H9 (cell line): ENCODE measurements at regions not wholly inside any gene's neighbourhood (a gene's known extent, or its start where the extent isn't known, plus 50 kb on each side); places are given as distances from the start of the nearest gene placed in this dataset.

Source experiments
- DNase-seq: peaks from one replicate; pipeline ENCODE4 v3.0.0-alpha.2; 2017
- H2AFZ ChIP-seq: one replicate; pipeline ENCODE4 v1.6.1; 2013; ENCODE audit warnings: mild to moderate bottlenecking, low read length, control low read depth, moderate library complexity
- H2AK5ac ChIP-seq: 2 replicates; pipeline ENCODE4 v1.6.1; 2013; ENCODE audit warnings: low read length, control low read depth, mixed read lengths; ENCODE audit not compliant: insufficient read length
- H2BK120ac ChIP-seq: one replicate; pipeline ENCODE4 v1.6.1; 2013; ENCODE audit warnings: low read depth, mild to moderate bottlenecking, low read length, control low read depth, inconsistent platforms; ENCODE audit not compliant: poor library complexity, severe bottlenecking
- H2BK12ac ChIP-seq: 2 replicates; pipeline ENCODE4 v1.6.1; 2013; ENCODE audit warnings: low read length, control low read depth, mixed read lengths, low read depth; ENCODE audit not compliant: insufficient read length
- H2BK15ac ChIP-seq: 2 replicates; pipeline ENCODE4 v1.6.1; 2013; ENCODE audit warnings: low read depth, low read length, control low read depth
- H2BK20ac ChIP-seq: one replicate; pipeline ENCODE4 v1.6.1; 2013; ENCODE audit warnings: low read depth, mild to moderate bottlenecking, low read length, control low read depth, inconsistent platforms; ENCODE audit not compliant: poor library complexity, severe bottlenecking
- H2BK5ac ChIP-seq: 2 replicates; pipeline ENCODE4 v1.6.1; 2013; ENCODE audit warnings: low read length, control low read depth, mixed read lengths; ENCODE audit not compliant: insufficient read length
- H3K14ac ChIP-seq: 2 replicates; pipeline ENCODE4 v1.6.1; 2013; ENCODE audit warnings: low read length, control low read depth; ENCODE audit not compliant: insufficient read depth
- H3K18ac ChIP-seq: 2 replicates; pipeline ENCODE4 v1.6.1; 2013; ENCODE audit warnings: low read depth, mild to moderate bottlenecking, mixed read lengths, low read length, control low read depth; ENCODE audit not compliant: insufficient read length
- H3K23ac ChIP-seq: 2 replicates; pipeline ENCODE4 v1.6.1; 2013; ENCODE audit warnings: low read length, control low read depth, mixed read lengths, low read depth; ENCODE audit not compliant: insufficient read length
- H3K23me2 ChIP-seq: 2 replicates; pipeline ENCODE4 v1.6.1; 2013; ENCODE audit warnings: low read depth, mild to moderate bottlenecking, mixed read lengths, low read length, control low read depth; ENCODE audit not compliant: insufficient read length, poor library complexity, severe bottlenecking
- H3K27ac ChIP-seq: 2 replicates; pipeline ENCODE4 v1.5.1; 2013; ENCODE audit warnings: low read length, control low read depth, mixed read lengths, low read depth; ENCODE audit not compliant: insufficient read length
- H3K27me3 ChIP-seq: 2 replicates; pipeline ENCODE4 v1.6.1; 2013; ENCODE audit warnings: low read length, control low read depth, inconsistent platforms; ENCODE audit not compliant: insufficient read depth
- H3K4ac ChIP-seq: 2 replicates; pipeline ENCODE4 v1.6.1; 2013; ENCODE audit warnings: low read depth, mild to moderate bottlenecking, control low read depth, inconsistent platforms, low read length, moderate library complexity
- H3K4me1 ChIP-seq: 2 replicates; pipeline ENCODE4 v1.6.1; 2013; ENCODE audit warnings: low read length, control low read depth, inconsistent platforms; ENCODE audit not compliant: insufficient read depth
- H3K4me2 ChIP-seq: 2 replicates; pipeline ENCODE4 v1.6.1; 2013; ENCODE audit warnings: low read length, control low read depth, mixed read lengths; ENCODE audit not compliant: insufficient read length, insufficient read depth
- H3K56ac ChIP-seq: 2 replicates; pipeline ENCODE4 v1.6.1; 2013; ENCODE audit warnings: low read depth, mild to moderate bottlenecking, mixed read lengths, low read length, control low read depth; ENCODE audit not compliant: insufficient read length
- H3K79me1 ChIP-seq: 2 replicates; pipeline ENCODE4 v1.6.1; 2013; ENCODE audit warnings: low read depth, mild to moderate bottlenecking, moderate library complexity, low read length, control low read depth, inconsistent platforms; ENCODE audit not compliant: insufficient read depth, poor library complexity, severe bottlenecking
- H3K79me2 ChIP-seq: 2 replicates; pipeline ENCODE4 v1.6.1; 2013; ENCODE audit warnings: low read length, control low read depth, inconsistent platforms; ENCODE audit not compliant: insufficient read depth
- H3K9ac ChIP-seq: 2 replicates; pipeline ENCODE4 v1.6.1; 2013; ENCODE audit warnings: low read length, control low read depth, mixed read lengths; ENCODE audit not compliant: insufficient read length; ENCODE audit errors: extremely low read depth
- H3K9me3 ChIP-seq: one replicate; pipeline ENCODE4 v1.6.1; 2013; ENCODE audit warnings: low read depth, low read length, inconsistent platforms; ENCODE audit not compliant: control insufficient read depth
- H3T11ph ChIP-seq: one replicate; pipeline ENCODE4 v1.6.1; 2013; ENCODE audit warnings: mild to moderate bottlenecking, low read length, control low read depth, inconsistent platforms
- H4K20me1 ChIP-seq: one replicate; pipeline ENCODE4 v1.6.1; 2013; ENCODE audit not compliant: control insufficient read depth, insufficient read length, insufficient read depth
- H4K5ac ChIP-seq: 2 replicates; pipeline ENCODE4 v1.6.1; 2013; ENCODE audit warnings: low read depth, mild to moderate bottlenecking, mixed read lengths, low read length, control low read depth; ENCODE audit not compliant: insufficient read length
- H4K8ac ChIP-seq: replicated peaks from 2 replicates; pipeline ENCODE4 v1.6.1; 2013; ENCODE audit warnings: low read length, control low read depth, mixed read lengths, low read depth; ENCODE audit not compliant: insufficient read length
- H4K91ac ChIP-seq: 2 replicates; pipeline ENCODE4 v1.6.1; 2013; ENCODE audit warnings: low read depth, mild to moderate bottlenecking, moderate library complexity, mixed read lengths, low read length, control low read depth; ENCODE audit not compliant: insufficient read length
- H3K27ac Mint-ChIP-seq, 3 experiments: 2 replicates in 2 of 3; 3 replicates in 1 of 3; pipeline ENCODE4 v1.8.0; 2020 to 2021; ENCODE audit warnings: mixed read lengths in 3 of 3, mild to moderate bottlenecking in 1 of 3, moderate library complexity in 1 of 3
- H3K27me3 Mint-ChIP-seq: 2 replicates; pipeline ENCODE4 v1.8.0; 2021; ENCODE audit warnings: low read depth, mild to moderate bottlenecking, moderate library complexity, mixed read lengths
- H3K36me3 Mint-ChIP-seq, 3 experiments: 2 replicates in 2 of 3; 3 replicates in 1 of 3; pipeline ENCODE4 v1.8.0; 2020 to 2021; ENCODE audit warnings: low read depth in 3 of 3, mixed read lengths in 3 of 3; ENCODE audit not compliant: insufficient read depth in 1 of 3
- H3K4me1 Mint-ChIP-seq, 2 experiments: 2 replicates each; pipeline ENCODE4 v1.8.0; 2020; ENCODE audit warnings: mixed read lengths in 2 of 2
- H3K4me3 Mint-ChIP-seq, 2 experiments: 2 replicates in 1 of 2; 3 replicates in 1 of 2; pipeline ENCODE4 v1.8.0; 2020 to 2021; ENCODE audit warnings: mild to moderate bottlenecking in 2 of 2, mixed read lengths in 2 of 2, moderate library complexity in 1 of 2
- H3K9me3 Mint-ChIP-seq, 2 experiments: 2 replicates in 1 of 2; 3 replicates in 1 of 2; pipeline ENCODE4 v1.8.0; 2020; ENCODE audit warnings: mild to moderate bottlenecking in 2 of 2, mixed read lengths in 2 of 2, moderate library complexity in 1 of 2
- CTCF ChIP-seq: fragments of 200-600 bp; sonication (generic); conservative IDR thresholded peaks from 3 replicates; pipeline ENCODE4 v1.8.0; 2021; ENCODE audit warnings: antibody characterized with exemption, mild to moderate bottlenecking
- WGBS: extraction: QIAGEN DNeasy Blood & Tissue Kit; methylation state at CpG from one replicate; pipeline ENCODE4 v1.1.7; 2013; ENCODE audit warnings: missing lambda C conversion rate, low lambda C conversion rate, mixed read lengths; ENCODE audit not compliant: insufficient read length; ENCODE audit errors: extremely low coverage; 5-methylcytosine and 5-hydroxymethylcytosine counted together

- no peak overlapping the region for H3K27ac ChIP-seq
These were observed 331.1 kb upstream of the NR3C2 start for GRCh38 chr4:148773313-148773712.

More at GRCh38 chr4:148773313-148773712, 331.1 kb upstream of the NR3C2 start:
- no peak overlapping the region for H2BK15ac ChIP-seq
- no peak overlapping the region for H2AK5ac ChIP-seq
- no CpG with 5 or more reads among the region's 2 CpGs for WGBS
- H3K14ac ChIP-seq: no peak overlapping the region
- Mint-ChIP-seq H3K27ac (0 out of 7 replicates have a peak overlapping the region, but pooled peaks of 1 of the 3 experiments have one; percentile 7), H3K27me3 (no peaks in the 10 kb centered on the region), H3K9me3 (no peaks in the 10 kb centered on the region), H3K4me1 (peaks cover 6 to 12% of the 10 kb centered on the region in 2 experiments; a peak in 3 of 4 replicates), H3K4me3 (no peak overlapping the region), H3K36me3 (no peaks in the 10 kb centered on the region)
- H2BK12ac ChIP-seq: no peak overlapping the region
- no peak overlapping the region for H2BK20ac ChIP-seq
- no peak overlapping the region for H2BK120ac ChIP-seq
- H3K9ac ChIP-seq: no peak overlapping the region
- no peak overlapping the region for H3K4me2 ChIP-seq
- no peak for TF ChIP-seq CTCF
- no peak overlapping the region for H2AFZ ChIP-seq
- no peak overlapping the region for H2BK5ac ChIP-seq
- no peak for DNase-seq
- H3K23ac ChIP-seq: no peak overlapping the region
- H3K79me1 ChIP-seq: no peaks in the 10 kb centered on the region
- H3K9me3 ChIP-seq: no peaks in the 10 kb centered on the region
- no peaks in the 10 kb centered on the region for H3K27me3 ChIP-seq
- H3T11ph ChIP-seq: no peak overlapping the region
- no peak overlapping the region for H3K18ac ChIP-seq
- no peak overlapping the region for H4K8ac ChIP-seq
- no peak overlapping the region for H4K5ac ChIP-seq
- H3K4ac ChIP-seq: no peak overlapping the region
- H3K23me2 ChIP-seq: no peaks in the 10 kb centered on the region
- H3K79me2 ChIP-seq: no peaks in the 10 kb centered on the region
- no peaks in the 10 kb centered on the region for H3K4me1 ChIP-seq
- no peaks in the 10 kb centered on the region for H4K20me1 ChIP-seq
- no peak overlapping the region for H4K91ac ChIP-seq
- H3K56ac ChIP-seq: no peak overlapping the region
